HG02973 (cell line): ENCODE measurements at regions not wholly inside any gene's neighbourhood (a gene's known extent, or its start where the extent isn't known, plus 50 kb on each side); places are given as distances from the start of the nearest gene placed in this dataset.

Source experiments
- ATAC-seq: cut with Tn5 transposase; IDR thresholded peaks from one replicate; pipeline ENCODE4 v1.9.1; 2021; ENCODE audit warnings: moderate library complexity; ENCODE audit not compliant: unreplicated experiment

- ATAC-seq, result no peak
These were observed 77.5 kb downstream of the FOXA2 start for GRCh38 chr20:22506827-22507226.

GRCh38 chr20:22504829-22505377, 79.5 kb downstream of the FOXA2 start:
- ATAC-seq, result no peak

- ATAC-seq, result no peak
These were observed 80.8 kb downstream of the FOXA2 start for GRCh38 chr20:22503577-22503976.

GRCh38 chr20:22502731-22503191, 81.6 kb downstream of the FOXA2 start:
- no peak for ATAC-seq

- no peak for ATAC-seq
These were observed 82.6 kb downstream of the FOXA2 start for GRCh38 chr20:22501566-22502344.

- ATAC-seq, result no peak
These were observed 83.3 kb downstream of the FOXA2 start for GRCh38 chr20:22501034-22501433.

GRCh38 chr20:22499515-22500166, 84.7 kb downstream of the FOXA2 start:
- no peak for ATAC-seq

GRCh38 chr20:22496817-22497216, 87.6 kb downstream of the FOXA2 start:
- ATAC-seq, result no peak

- no peak for ATAC-seq
These were observed 88.6 kb downstream of the FOXA2 start for GRCh38 chr20:22495789-22496188.

- ATAC-seq, result no peak
These were observed 89.2 kb downstream of the FOXA2 start for GRCh38 chr20:22495172-22495571.

- ATAC-seq, result no peak
These were observed 91.9 kb downstream of the FOXA2 start for GRCh38 chr20:22492497-22492896.

- no peak for ATAC-seq
These were observed 93.2 kb downstream of the FOXA2 start for GRCh38 chr20:22491194-22491505.

GRCh38 chr20:22490287-22491193, 93.8 kb downstream of the FOXA2 start:
- ATAC-seq, result no peak

GRCh38 chr20:22489626-22490286, 94.6 kb downstream of the FOXA2 start:
- no peak for ATAC-seq

GRCh38 chr20:22480336-22480735, 104.0 kb downstream of the FOXA2 start:
- ATAC-seq, result no peak

- ATAC-seq, result no peak
These were observed 108.7 kb downstream of the FOXA2 start for GRCh38 chr20:22475662-22476061.

GRCh38 chr20:22474224-22474623, 110.1 kb downstream of the FOXA2 start:
- no peak for ATAC-seq

- ATAC-seq, result no peak
These were observed 111.1 kb downstream of the FOXA2 start for GRCh38 chr20:22473293-22473692.

- ATAC-seq, result no peak
These were observed 111.8 kb downstream of the FOXA2 start for GRCh38 chr20:22472447-22473100.

- ATAC-seq, result no peak
These were observed 113.1 kb downstream of the FOXA2 start for GRCh38 chr20:22471156-22471836.
